ENCODE measurements at regions not wholly inside any gene's neighbourhood (a gene's known extent, or its start where the extent isn't known, plus 50 kb on each side); places are given as distances from the start of the nearest gene placed in this dataset.
"Not testable (repeated sequence)": the region's sequence is repeated elsewhere in the genome, so short reads cannot be mapped to it uniquely, and the experiment has no call there.

GRCh38 chr12:67457136-67457535 is 188.0 kb downstream of the CAND1 start:
- no peak for DNase-seq

- no peak for DNase-seq
Observed at GRCh38 chr12:67457778-67458665, 188.9 kb downstream of the CAND1 start.

- no peak for DNase-seq
Observed at GRCh38 chr12:67459173-67459572, 189.4 kb upstream of the DYRK2 start.

- DNase-seq, result no peak
Observed at GRCh38 chr12:67459578-67459977, 189.0 kb upstream of the DYRK2 start.

GRCh38 chr12:67460388-67460787 is 188.2 kb upstream of the DYRK2 start:
- no peak for DNase-seq

- DNase-seq, result no peak
Observed at GRCh38 chr12:67468549-67469245, 179.8 kb upstream of the DYRK2 start.

- DNase-seq, result no peak
Observed at GRCh38 chr12:67469666-67470065, 178.9 kb upstream of the DYRK2 start.

- no peak for DNase-seq
Observed at GRCh38 chr12:67471810-67472209, 176.7 kb upstream of the DYRK2 start.

- no peak for DNase-seq
Observed at GRCh38 chr12:67472539-67472938, 176.0 kb upstream of the DYRK2 start.

GRCh38 chr12:67474934-67475620 is 173.5 kb upstream of the DYRK2 start:
- DNase-seq, result no peak

GRCh38 chr12:67475725-67476124 is 172.8 kb upstream of the DYRK2 start:
- no peak for DNase-seq

GRCh38 chr12:67477681-67478265 is 170.8 kb upstream of the DYRK2 start:
- DNase-seq, result no peak

- DNase-seq, result peak; percentile 11
Observed at GRCh38 chr12:67482751-67483661, 165.5 kb upstream of the DYRK2 start.

GRCh38 chr12:67483871-67484554 is 164.5 kb upstream of the DYRK2 start:
- no peak for DNase-seq

GRCh38 chr12:67484791-67485480 is 163.6 kb upstream of the DYRK2 start:
- DNase-seq, result no peak

- no peak for DNase-seq
Observed at GRCh38 chr12:67486671-67487070, 161.9 kb upstream of the DYRK2 start.

GRCh38 chr12:67488349-67488748 is 160.2 kb upstream of the DYRK2 start:
- not testable (repeated sequence) for DNase-seq

GRCh38 chr12:67489007-67489406 is 159.5 kb upstream of the DYRK2 start:
- DNase-seq, result no peak

GRCh38 chr12:67496581-67496980 is 152.0 kb upstream of the DYRK2 start:
- no peak for DNase-seq

- DNase-seq, result no peak
Observed at GRCh38 chr12:67498991-67499390, 149.6 kb upstream of the DYRK2 start.

- peak; percentile 91 for DNase-seq
Observed at GRCh38 chr12:67501362-67501761, 147.2 kb upstream of the DYRK2 start.
